Osteoblast (primary cell): ENCODE measurements at regions not wholly inside any gene's neighbourhood (a gene's known extent, or its start where the extent isn't known, plus 50 kb on each side); places are given as distances from the start of the nearest gene placed in this dataset.

Experiments used
- DNase-seq: peaks from one replicate; pipeline ENCODE4 v3.0.0; 2011; ENCODE audit warnings: low spot score, mixed read lengths; ENCODE audit not compliant: insufficient read length; ENCODE audit errors: missing footprints
- H2AFZ ChIP-seq: 2 replicates; pipeline ENCODE4 v1.6.0; 2011; ENCODE audit warnings: mild to moderate bottlenecking, low read length
- H3K27ac ChIP-seq: 2 replicates; pipeline ENCODE4 v1.5.1; 2011; ENCODE audit warnings: mild to moderate bottlenecking, low read depth, low read length, moderate library complexity
- H3K27me3 ChIP-seq: 2 replicates; pipeline ENCODE4 v1.6.0; 2012; ENCODE audit warnings: mild to moderate bottlenecking, control low read depth, inconsistent platforms, low read length, moderate library complexity; ENCODE audit not compliant: insufficient read depth
- H3K36me3 ChIP-seq: 2 replicates; pipeline ENCODE4 v1.5.1; 2011; ENCODE audit warnings: mild to moderate bottlenecking, low read length, control low read depth, moderate library complexity; ENCODE audit not compliant: insufficient read depth
- H3K4me1 ChIP-seq: 2 replicates; pipeline ENCODE4 v1.5.1; 2011; ENCODE audit warnings: mild to moderate bottlenecking, low read length, control low read depth, moderate library complexity; ENCODE audit not compliant: insufficient read depth
- H3K4me2 ChIP-seq: 2 replicates; pipeline ENCODE4 v1.6.0; 2011; ENCODE audit warnings: mild to moderate bottlenecking, low read length; ENCODE audit not compliant: insufficient read depth
- H3K4me3 ChIP-seq: fragments of 200-600 bp; sonication (generic); 3 replicates; pipeline ENCODE4 v1.5.1; 2012; ENCODE audit warnings: mild to moderate bottlenecking, low read length, inconsistent platforms; ENCODE audit not compliant: insufficient read depth
- H3K79me2 ChIP-seq: 2 replicates; pipeline ENCODE4 v1.6.0; 2012; ENCODE audit warnings: mild to moderate bottlenecking, low read length, control low read depth, inconsistent platforms; ENCODE audit not compliant: insufficient read depth
- H3K9me3 ChIP-seq: 2 replicates; pipeline ENCODE4 v1.5.1; 2011; ENCODE audit warnings: low read depth, low read length, control low read depth
- H4K20me1 ChIP-seq: 2 replicates; pipeline ENCODE4 v1.6.0; 2012; ENCODE audit warnings: mild to moderate bottlenecking, low read length, control low read depth; ENCODE audit not compliant: insufficient read depth
- CTCF ChIP-seq: IDR thresholded peaks from 2 replicates; pipeline ENCODE4 v1.5.1; 2011; ENCODE audit warnings: mild to moderate bottlenecking, low read depth, low read length, moderate library complexity; ENCODE audit errors: extremely low read depth

- Histone ChIP-seq H3K4me3 (no peak overlapping the region), H3K79me2 (no peaks in the 10 kb centered on the region), H4K20me1 (no peaks in the 10 kb centered on the region), H3K36me3 (no peaks in the 10 kb centered on the region), H3K27ac (no peak overlapping the region), H3K9me3 (no peaks in the 10 kb centered on the region), H3K27me3 (peaks cover 3% of the 10 kb centered on the region), H2AFZ (no peak overlapping the region), H3K4me1 (no peaks in the 10 kb centered on the region), H3K4me2 (no peak overlapping the region)
- TF ChIP-seq CTCF: no peak
- DNase-seq: no peak
These were observed 222.4 kb upstream of the CNR1 start for GRCh38 chr6:88388589-88388988.

GRCh38 chr6:88386167-88386566, 220.0 kb upstream of the CNR1 start:
- TF ChIP-seq CTCF: no peak
- H3K27me3 ChIP-seq: peaks cover 3% of the 10 kb centered on the region
- H3K36me3 ChIP-seq: no peaks in the 10 kb centered on the region
- H3K79me2 ChIP-seq: no peaks in the 10 kb centered on the region
- DNase-seq: no peak
- H3K9me3 ChIP-seq: no peaks in the 10 kb centered on the region
- no peak overlapping the region for H3K4me2 ChIP-seq
- H3K4me1 ChIP-seq: no peaks in the 10 kb centered on the region
- H3K27ac ChIP-seq: no peak overlapping the region
- H2AFZ ChIP-seq: no peak overlapping the region
- no peak overlapping the region for H3K4me3 ChIP-seq
- H4K20me1 ChIP-seq: no peaks in the 10 kb centered on the region

- Histone ChIP-seq H3K4me3 (no peak overlapping the region), H2AFZ (no peak overlapping the region), H3K9me3 (no peaks in the 10 kb centered on the region), H4K20me1 (no peaks in the 10 kb centered on the region), H3K36me3 (no peaks in the 10 kb centered on the region), H3K27ac (no peak overlapping the region), H3K79me2 (no peaks in the 10 kb centered on the region), H3K27me3 (peaks cover 14% of the 10 kb centered on the region), H3K4me2 (no peak overlapping the region), H3K4me1 (peaks cover 9% of the 10 kb centered on the region)
- no peak for DNase-seq
- TF ChIP-seq CTCF: no peak
These were observed 217.0 kb upstream of the CNR1 start for GRCh38 chr6:88383183-88383582.

- no peak for TF ChIP-seq CTCF
- Histone ChIP-seq H3K9me3 (no peaks in the 10 kb centered on the region), H2AFZ (no peak overlapping the region), H3K4me3 (no peak overlapping the region), H3K4me2 (no peak overlapping the region), H3K79me2 (no peaks in the 10 kb centered on the region), H3K27me3 (peaks cover 20% of the 10 kb centered on the region), H3K4me1 (peaks cover 22% of the 10 kb centered on the region), H3K36me3 (no peaks in the 10 kb centered on the region), H4K20me1 (no peaks in the 10 kb centered on the region), H3K27ac (no peak overlapping the region)
- no peak for DNase-seq
These were observed 215.1 kb upstream of the CNR1 start for GRCh38 chr6:88381289-88381642.
